GM12878 (cell line): ENCODE measurements at regions not wholly inside any gene's neighbourhood (a gene's known extent, or its start where the extent isn't known, plus 50 kb on each side); places are given as distances from the start of the nearest gene placed in this dataset.

Experiments used
- ATAC-seq: fragments of 200-7000 bp; cut with Tn5 transposase; 3 replicates; pipeline ENCODE4 v1.9.1; 2020; ENCODE audit warnings: mild to moderate bottlenecking, moderate library complexity
- BruUV-seq: library from RNA; stranded (reverse); fragments of 400-500 nt; replicated peaks from 2 replicates; lab custom pipeline; 2021; lab: Mats Ljungman, UMichigan
- CTCF ChIA-PET: fragments of 300-600 bp; sonication (Branson Sonifier 250); formaldehyde crosslinking; extraction: SDS; loops from one replicate; lab custom pipeline; 2021; ENCODE audit warnings: inconsistent platforms; lab: Yijun Ruan, JAX
- POLR2A ChIA-PET: fragments of 350-600 bp; formaldehyde crosslinking; extraction: SDS; loops from one replicate; lab custom pipeline; 2021; ENCODE audit warnings: inconsistent platforms; lab: Charles Lee
- RAD21 ChIA-PET: fragments of 300-600 bp; sonication (Branson Sonifier 250); formaldehyde crosslinking; loops from one replicate; lab custom pipeline; 2023; ENCODE audit warnings: antibody characterized with exemption; ENCODE audit not compliant: unreplicated experiment; lab: Charles Lee
- SMC1A ChIA-PET: fragments of 300-600 bp; sonication (Branson Sonifier 250); formaldehyde crosslinking; loops from one replicate; lab custom pipeline; 2023; ENCODE audit not compliant: unreplicated experiment, uncharacterized antibody; lab: Charles Lee
- DNase-seq: peaks from one replicate; pipeline ENCODE4 v3.0.0-alpha.2; 2011; ENCODE audit warnings: low read depth, low spot score
- FAIRE-seq: peaks from 3 replicates; lab custom pipeline; 2011; peaks lifted over from hg19 to GRCh38; lab: Jason Lieb, UNC
- H2AFZ ChIP-seq: 2 replicates; pipeline ENCODE4 v1.6.0; 2011; ENCODE audit warnings: low read depth, low read length, control low read depth; ENCODE audit not compliant: control insufficient read depth
- H3K27ac ChIP-seq: 2 replicates; pipeline ENCODE4 v1.5.1; 2011; ENCODE audit warnings: control low read depth; ENCODE audit not compliant: control insufficient read depth, insufficient read depth
- H3K27me3 ChIP-seq, 2 experiments: replicated peaks in 1 of 2; 2 replicates each; pipeline versions ENCODE4 v1.6.0 to v1.6.1; 2011; ENCODE audit warnings: low read length in 1 of 2; ENCODE audit not compliant: control insufficient read depth in 2 of 2, insufficient read depth in 2 of 2
- H3K36me3 ChIP-seq, 2 experiments: 2 replicates each; pipeline ENCODE4 v1.5.1; 2011; ENCODE audit warnings: low read length in 1 of 2; ENCODE audit not compliant: control insufficient read depth in 2 of 2, insufficient read depth in 2 of 2
- H3K4me1 ChIP-seq: 2 replicates; pipeline ENCODE4 v1.6.1; 2011; ENCODE audit warnings: mild to moderate bottlenecking, low read length, moderate library complexity, mixed read lengths; ENCODE audit not compliant: control insufficient read depth, insufficient read depth
- H3K4me2 ChIP-seq: 2 replicates; pipeline ENCODE4 v1.6.0; 2011; ENCODE audit warnings: control low read depth; ENCODE audit not compliant: control insufficient read depth, insufficient read depth
- H3K4me3 ChIP-seq: fragments of 200-600 bp; sonication (generic); 2 replicates; pipeline ENCODE4 v1.5.1; 2016
- H3K79me2 ChIP-seq: 2 replicates; pipeline ENCODE4 v1.6.0; 2011; ENCODE audit warnings: low read length; ENCODE audit not compliant: control insufficient read depth, insufficient read depth
- H3K9ac ChIP-seq: 2 replicates; pipeline ENCODE4 v1.8.0; 2011; ENCODE audit warnings: low read length, control low read depth, mixed read lengths; ENCODE audit not compliant: control insufficient read depth, insufficient read depth
- H3K9me3 ChIP-seq: replicated peaks from 3 replicates; pipeline ENCODE4 v1.5.1; 2011; ENCODE audit warnings: mild to moderate bottlenecking, low read length; ENCODE audit not compliant: control insufficient read depth, insufficient read depth
- H4K20me1 ChIP-seq: 2 replicates; pipeline ENCODE4 v1.6.0; 2011; ENCODE audit not compliant: control insufficient read depth, insufficient read depth
- CBFB ChIP-seq: IDR thresholded peaks from 2 replicates; pipeline ENCODE4 v1.6.1; 2016; ENCODE audit warnings: antibody characterized with exemption, low read depth
- EED ChIP-seq: sonication (generic); IDR thresholded peaks from 2 replicates; pipeline ENCODE4 v1.6.1; 2016; ENCODE audit warnings: antibody characterized with exemption, low read depth
- IRF4 ChIP-seq: IDR thresholded peaks from 2 replicates; pipeline ENCODE4 v1.6.1; 2011; ENCODE audit warnings: low read depth, low read length
- JUND ChIP-seq: IDR thresholded peaks from 2 replicates; pipeline ENCODE4 v1.6.1; 2012; ENCODE audit warnings: low read depth, mild to moderate bottlenecking, low read length, improper control_type of control experiment, moderate library complexity
- KAT2A ChIP-seq: conservative IDR thresholded peaks from 2 replicates; pipeline ENCODE4 v1.6.1; 2011; ENCODE audit warnings: low read depth, low read length; ENCODE audit not compliant: control insufficient read depth
- MXI1 ChIP-seq: fragments of 150-350 bp; IDR thresholded peaks from 2 replicates; pipeline ENCODE4 v1.6.1; 2011; ENCODE audit warnings: low read depth, mild to moderate bottlenecking, inconsistent platforms, low read length, improper control_type of control experiment
- SIX5 ChIP-seq: IDR thresholded peaks from 2 replicates; pipeline ENCODE4 v1.6.1; 2011; ENCODE audit warnings: mild to moderate bottlenecking, low read depth, low read length, moderate library complexity; ENCODE audit not compliant: severe bottlenecking
- WRNIP1 ChIP-seq: IDR thresholded peaks from 2 replicates; pipeline ENCODE4 v1.6.1; 2011; ENCODE audit warnings: low read depth, low read length, improper control_type of control experiment, borderline replicate concordance
- YBX1 ChIP-seq: fragments of 450-650 bp; IDR thresholded peaks from 2 replicates; pipeline ENCODE4 v1.6.1; 2016; ENCODE audit warnings: antibody characterized with exemption
- ZNF217 ChIP-seq: fragments of 450-650 bp; IDR thresholded peaks from 2 replicates; pipeline ENCODE4 v1.6.1; 2017; ENCODE audit warnings: antibody characterized with exemption, mild to moderate bottlenecking
- WGBS: methylation state at CpG from one replicate; pipeline ENCODE4 v1.1.6; 2016; ENCODE audit warnings: low lambda C conversion rate; ENCODE audit not compliant: insufficient replicate concordance, insufficient coverage; ENCODE audit errors: missing lambda C conversion rate; 5-methylcytosine and 5-hydroxymethylcytosine counted together
- in situ Hi-C: fragments of 300-500 bp; cut with MboI; formaldehyde crosslinking; loops from 9 replicates; pipeline ENCODE4 v1.14.3; 2018; ENCODE audit warnings: mixed read lengths
- intact Hi-C: fragments of 100-400 bp; cut with micrococcal nuclease; formaldehyde crosslinking; loops from one replicate; pipeline ENCODE4 v1.14.2; 2022; ENCODE audit not compliant: unreplicated experiment
- TF ChIP-seq, protein P1 (sequence below): fragments of 450-650 bp; IDR thresholded peaks from 2 replicates; pipeline ENCODE4 v1.6.1; 2017; ENCODE audit warnings: mild to moderate bottlenecking, moderate library complexity
- TF ChIP-seq, protein P2 (sequence below): fragments of 450-650 bp; IDR thresholded peaks from 2 replicates; pipeline ENCODE4 v1.6.1; 2017; ENCODE audit warnings: antibody characterized with exemption, mild to moderate bottlenecking, moderate library complexity

DNA sequence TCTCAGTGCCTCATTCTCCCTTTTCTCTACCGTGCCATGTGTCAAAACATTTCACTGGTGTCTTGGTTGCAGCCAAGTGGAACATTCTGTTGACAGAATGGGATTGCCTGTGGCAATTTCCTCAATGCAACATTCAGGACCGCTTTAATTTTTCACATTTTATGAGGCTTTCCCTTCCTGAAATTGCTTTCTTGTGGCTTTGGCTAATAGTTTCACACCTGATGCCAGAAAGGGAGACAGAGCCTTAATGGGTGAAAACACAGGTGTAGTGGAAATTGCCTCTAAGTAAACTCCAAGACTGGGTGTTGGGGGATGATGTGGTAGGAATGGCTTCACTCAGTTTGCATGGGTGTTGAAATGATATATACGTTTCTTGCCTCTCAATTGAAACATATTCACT, 278.3 kb downstream of the TSN start (continued):
- TF ChIP-seq ZNF217 (no peak), WRNIP1 (no peak), KAT2A (no peak), JUND (no peak), MXI1 (no peak)

DNA sequence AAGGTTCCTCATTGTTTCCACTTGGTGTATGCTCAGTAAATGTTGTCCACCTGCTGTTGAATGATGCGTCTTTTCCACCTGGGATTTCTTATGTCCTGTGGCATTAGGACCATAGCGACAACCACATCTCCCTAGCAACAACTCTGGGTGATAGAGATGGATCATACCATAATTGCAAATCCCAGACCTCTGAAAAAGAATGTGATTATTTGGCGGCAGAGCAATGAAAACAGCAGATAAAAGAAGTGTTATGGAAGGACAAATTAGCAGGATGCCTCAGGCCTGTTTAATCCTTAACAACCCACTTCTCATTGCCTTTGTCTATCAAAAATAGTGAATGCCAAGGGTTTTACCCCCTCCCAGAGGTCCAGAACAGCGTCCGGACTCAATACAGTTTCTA, 278.9 kb downstream of the TSN start:
- Histone ChIP-seq H3K4me3 (no peak overlapping the region), H3K4me1 (no peaks in the 10 kb centered on the region), H2AFZ (no peak overlapping the region), H3K9ac (no peak overlapping the region), H3K9me3 (no peaks in the 10 kb centered on the region), H3K4me2 (no peak overlapping the region), H4K20me1 (no peaks in the 10 kb centered on the region), H3K27me3 (no peaks in the 10 kb centered on the region), H3K79me2 (no peaks in the 10 kb centered on the region), H3K27ac (no peak overlapping the region), H3K36me3 (no peaks in the 10 kb centered on the region)
- ChIA-PET POLR2A (no interaction called here), CTCF (no interaction called here), RAD21 (no interaction called here), SMC1A (no interaction called here)
- FAIRE-seq (no peak), ATAC-seq (no peak), DNase-seq (no peak)
- BruUV-seq = no TSS peak
- 19% methylated on average over 5 of the region's 5 CpGs for WGBS
- in situ Hi-C loops (no loop called here), intact Hi-C loops (no loop called here)
- TF ChIP-seq IRF4 = no peak
- no peak for TF ChIP-seq EED
- no peak for TF ChIP-seq SIX5
- no peak for TF ChIP-seq CBFB

DNA sequence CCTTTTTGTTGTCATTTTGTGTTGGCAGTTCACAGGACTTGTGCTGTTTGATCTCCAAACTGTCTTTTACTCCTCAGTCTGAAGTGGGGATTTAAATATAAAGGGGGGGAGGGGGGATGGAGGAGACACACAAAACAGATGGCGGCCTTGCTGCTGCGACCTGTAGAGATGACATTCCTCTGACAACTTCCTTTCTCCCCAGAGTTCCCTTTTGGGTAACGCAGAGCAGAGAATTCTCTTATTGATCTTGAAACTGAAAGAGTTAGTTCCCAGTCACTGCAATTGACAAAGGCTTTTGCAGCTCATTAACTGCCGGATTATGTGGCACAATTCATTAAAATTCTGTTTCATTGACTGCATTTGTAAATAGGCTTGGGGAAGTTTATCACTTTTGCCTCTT, 279.3 kb downstream of the TSN start:
- Histone ChIP-seq H4K20me1 (no peaks in the 10 kb centered on the region), H3K9ac (no peak overlapping the region), H2AFZ (no peak overlapping the region), H3K4me3 (no peak overlapping the region), H3K4me1 (no peaks in the 10 kb centered on the region), H3K4me2 (no peak overlapping the region), H3K27me3 (no peaks in the 10 kb centered on the region), H3K27ac (no peak overlapping the region), H3K9me3 (no peaks in the 10 kb centered on the region), H3K36me3 (no peaks in the 10 kb centered on the region), H3K79me2 (no peaks in the 10 kb centered on the region)
- SMC1A ChIA-PET = no interaction called here
- 10% methylated on average over 4 of the region's 4 CpGs for WGBS
- RAD21 ChIA-PET = no interaction called here
- CTCF ChIA-PET = no interaction called here
- DNase-seq (peak; percentile 23), FAIRE-seq (no peak), ATAC-seq (peak; percentile 48)
- intact Hi-C loops (no loop called here), in situ Hi-C loops (no loop called here)
- POLR2A ChIA-PET = no interaction called here
- BruUV-seq = no TSS peak
- TF ChIP-seq, protein P1, sequence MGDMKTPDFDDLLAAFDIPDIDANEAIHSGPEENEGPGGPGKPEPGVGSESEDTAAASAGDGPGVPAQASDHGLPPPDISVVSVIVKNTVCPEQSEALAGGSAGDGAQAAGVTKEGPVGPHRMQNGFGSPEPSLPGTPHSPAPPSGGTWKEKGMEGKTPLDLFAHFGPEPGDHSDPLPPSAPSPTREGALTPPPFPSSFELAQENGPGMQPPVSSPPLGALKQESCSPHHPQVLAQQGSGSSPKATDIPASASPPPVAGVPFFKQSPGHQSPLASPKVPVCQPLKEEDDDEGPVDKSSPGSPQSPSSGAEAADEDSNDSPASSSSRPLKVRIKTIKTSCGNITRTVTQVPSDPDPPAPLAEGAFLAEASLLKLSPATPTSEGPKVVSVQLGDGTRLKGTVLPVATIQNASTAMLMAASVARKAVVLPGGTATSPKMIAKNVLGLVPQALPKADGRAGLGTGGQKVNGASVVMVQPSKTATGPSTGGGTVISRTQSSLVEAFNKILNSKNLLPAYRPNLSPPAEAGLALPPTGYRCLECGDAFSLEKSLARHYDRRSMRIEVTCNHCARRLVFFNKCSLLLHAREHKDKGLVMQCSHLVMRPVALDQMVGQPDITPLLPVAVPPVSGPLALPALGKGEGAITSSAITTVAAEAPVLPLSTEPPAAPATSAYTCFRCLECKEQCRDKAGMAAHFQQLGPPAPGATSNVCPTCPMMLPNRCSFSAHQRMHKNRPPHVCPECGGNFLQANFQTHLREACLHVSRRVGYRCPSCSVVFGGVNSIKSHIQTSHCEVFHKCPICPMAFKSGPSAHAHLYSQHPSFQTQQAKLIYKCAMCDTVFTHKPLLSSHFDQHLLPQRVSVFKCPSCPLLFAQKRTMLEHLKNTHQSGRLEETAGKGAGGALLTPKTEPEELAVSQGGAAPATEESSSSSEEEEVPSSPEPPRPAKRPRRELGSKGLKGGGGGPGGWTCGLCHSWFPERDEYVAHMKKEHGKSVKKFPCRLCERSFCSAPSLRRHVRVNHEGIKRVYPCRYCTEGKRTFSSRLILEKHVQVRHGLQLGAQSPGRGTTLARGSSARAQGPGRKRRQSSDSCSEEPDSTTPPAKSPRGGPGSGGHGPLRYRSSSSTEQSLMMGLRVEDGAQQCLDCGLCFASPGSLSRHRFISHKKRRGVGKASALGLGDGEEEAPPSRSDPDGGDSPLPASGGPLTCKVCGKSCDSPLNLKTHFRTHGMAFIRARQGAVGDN = peak; percentile 34; the same call in 1 of the 2 replicates
- TF ChIP-seq, protein P2, sequence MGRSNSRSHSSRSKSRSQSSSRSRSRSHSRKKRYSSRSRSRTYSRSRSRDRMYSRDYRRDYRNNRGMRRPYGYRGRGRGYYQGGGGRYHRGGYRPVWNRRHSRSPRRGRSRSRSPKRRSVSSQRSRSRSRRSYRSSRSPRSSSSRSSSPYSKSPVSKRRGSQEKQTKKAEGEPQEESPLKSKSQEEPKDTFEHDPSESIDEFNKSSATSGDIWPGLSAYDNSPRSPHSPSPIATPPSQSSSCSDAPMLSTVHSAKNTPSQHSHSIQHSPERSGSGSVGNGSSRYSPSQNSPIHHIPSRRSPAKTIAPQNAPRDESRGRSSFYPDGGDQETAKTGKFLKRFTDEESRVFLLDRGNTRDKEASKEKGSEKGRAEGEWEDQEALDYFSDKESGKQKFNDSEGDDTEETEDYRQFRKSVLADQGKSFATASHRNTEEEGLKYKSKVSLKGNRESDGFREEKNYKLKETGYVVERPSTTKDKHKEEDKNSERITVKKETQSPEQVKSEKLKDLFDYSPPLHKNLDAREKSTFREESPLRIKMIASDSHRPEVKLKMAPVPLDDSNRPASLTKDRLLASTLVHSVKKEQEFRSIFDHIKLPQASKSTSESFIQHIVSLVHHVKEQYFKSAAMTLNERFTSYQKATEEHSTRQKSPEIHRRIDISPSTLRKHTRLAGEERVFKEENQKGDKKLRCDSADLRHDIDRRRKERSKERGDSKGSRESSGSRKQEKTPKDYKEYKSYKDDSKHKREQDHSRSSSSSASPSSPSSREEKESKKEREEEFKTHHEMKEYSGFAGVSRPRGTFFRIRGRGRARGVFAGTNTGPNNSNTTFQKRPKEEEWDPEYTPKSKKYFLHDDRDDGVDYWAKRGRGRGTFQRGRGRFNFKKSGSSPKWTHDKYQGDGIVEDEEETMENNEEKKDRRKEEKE = no peak
- TF ChIP-seq YBX1 = no peak
